SK-N-SH (cell line): ENCODE measurements at regions not wholly inside any gene's neighbourhood (a gene's known extent, or its start where the extent isn't known, plus 50 kb on each side); places are given as distances from the start of the nearest gene placed in this dataset.

Experiments
- CTCF ChIA-PET: fragments of 300-600, 350-600 bp; formaldehyde crosslinking; extraction: SDS; loops from one replicate; lab custom pipeline; 2021; lab: Yijun Ruan, JAX
- POLR2A ChIA-PET: fragments of 350-600 bp; sonication (Branson Sonifier 250); formaldehyde crosslinking; extraction: SDS; loops from one replicate; lab custom pipeline; 2020; ENCODE audit warnings: antibody characterized with exemption, inconsistent platforms; lab: Yijun Ruan, JAX
- DNase-seq: peaks from one replicate; pipeline ENCODE4 v3.0.0; 2012
- H2AFZ ChIP-seq: fragments of 200-600 bp; sonication (generic); 2 replicates; pipeline ENCODE4 v1.8.1; 2016; ENCODE audit warnings: antibody characterized with exemption, mild to moderate bottlenecking, low read depth
- H3F3A ChIP-seq: fragments of 200-600 bp; sonication (generic); replicated peaks from 2 replicates; pipeline ENCODE3; 2016; ENCODE audit warnings: antibody characterized with exemption, mild to moderate bottlenecking; ENCODE audit not compliant: insufficient read depth
- H3K27ac ChIP-seq, 2 experiments: fragments of 200-500 bp in 1 of 2; fragments of 200-600 bp in 1 of 2; sonication (Bioruptor generic) in 1 of 2; sonication (generic), shearing (Covaris generic) in 1 of 2; 2 replicates each; pipeline versions ENCODE4 v1.5.1 to v1.6.1; 2014 to 2016; ENCODE audit warnings: low read depth in 2 of 2, inconsistent platforms in 1 of 2, low read length in 1 of 2, mild to moderate bottlenecking in 1 of 2, mixed read lengths in 1 of 2
- H3K27me3 ChIP-seq: fragments of 200-600 bp; sonication (generic), shearing (Covaris generic); 2 replicates; pipeline ENCODE4 v1.6.1; 2016; ENCODE audit warnings: mixed run types; ENCODE audit not compliant: insufficient read depth
- H3K36me3 ChIP-seq, 2 experiments: fragments of 200-500 bp in 1 of 2; fragments of 200-600 bp in 1 of 2; sonication (Bioruptor generic) in 1 of 2; sonication (generic) in 1 of 2; replicated peaks in 1 of 2; 2 replicates each; pipeline versions ENCODE3 to v1.5.1; 2014 to 2016; ENCODE audit warnings: low read length in 1 of 2, mild to moderate bottlenecking in 1 of 2; ENCODE audit not compliant: insufficient read depth in 2 of 2, control insufficient read depth in 1 of 2
- H3K4me1 ChIP-seq, 2 experiments: fragments of 200-500 bp in 1 of 2; fragments of 200-600 bp in 1 of 2; sonication (Bioruptor generic) in 1 of 2; sonication (generic), shearing (Covaris generic) in 1 of 2; 2 replicates each; pipeline versions ENCODE4 v1.5.1 to v1.6.1; 2014 to 2016; ENCODE audit warnings: low read depth in 1 of 2, low read length in 1 of 2, mixed run types in 1 of 2; ENCODE audit not compliant: insufficient read depth in 2 of 2, control insufficient read depth in 1 of 2
- H3K4me2 ChIP-seq: fragments of 200-600 bp; sonication (generic), shearing (Covaris generic); 2 replicates; pipeline ENCODE4 v1.6.1; 2017; ENCODE audit warnings: mixed run types
- H3K4me3 ChIP-seq, 2 experiments: fragments of 200-500 bp in 1 of 2; fragments of 200-600 bp in 1 of 2; sonication (Bioruptor generic) in 1 of 2; sonication (generic), shearing (Covaris generic) in 1 of 2; 2 replicates each; pipeline versions ENCODE4 v1.5.1 to v1.8.1; 2014 to 2016; ENCODE audit warnings: low read depth in 2 of 2, inconsistent platforms in 1 of 2, low read length in 1 of 2, mild to moderate bottlenecking in 1 of 2, mixed read lengths in 1 of 2, moderate library complexity in 1 of 2
- H3K79me2 ChIP-seq: fragments of 200-600 bp; sonication (generic); 2 replicates; pipeline ENCODE4 v1.8.1; 2017; ENCODE audit warnings: mild to moderate bottlenecking; ENCODE audit not compliant: insufficient read depth
- H3K9ac ChIP-seq: fragments of 200-600 bp; sonication (generic); 2 replicates; pipeline ENCODE4 v1.6.1; 2017; ENCODE audit warnings: mixed run types
- H3K9me2 ChIP-seq: fragments of 200-600 bp; sonication (generic); 2 replicates; pipeline ENCODE4 v1.6.1; 2017; ENCODE audit warnings: mixed run types
- H3K9me3 ChIP-seq: fragments of 200-600 bp; sonication (generic); 2 replicates; pipeline ENCODE4 v1.6.1; 2017; ENCODE audit warnings: mixed run types, mild to moderate bottlenecking, moderate library complexity
- H4K20me1 ChIP-seq: fragments of 200-600 bp; sonication (generic); 2 replicates; pipeline ENCODE4 v1.6.1; 2017; ENCODE audit warnings: mild to moderate bottlenecking, mixed run types; ENCODE audit not compliant: insufficient read depth
- CTCF ChIP-seq: fragments of 200-600 bp; sonication (generic); IDR thresholded peaks from 2 replicates; pipeline ENCODE4 v1.6.1; 2017; ENCODE audit warnings: antibody characterized with exemption, mild to moderate bottlenecking, moderate library complexity
- EP300 ChIP-seq, 2 experiments: IDR thresholded peaks; 2 replicates each; pipeline versions ENCODE4 v1.4.0 to v1.6.1; 2012; ENCODE audit warnings: borderline replicate concordance in 1 of 2, low read depth in 1 of 2, low read length in 1 of 2
- EZH2phosphoT487 ChIP-seq: fragments of 200-600 bp; sonication (generic); IDR thresholded peaks from 2 replicates; pipeline ENCODE4 v1.6.1; 2017; ENCODE audit warnings: low read depth, mixed run types, mild to moderate bottlenecking, antibody characterized with exemption, moderate library complexity, borderline replicate concordance
- FOXJ3 ChIP-seq: sonication (generic); formaldehyde crosslinking; IDR thresholded peaks from 2 replicates; pipeline ENCODE4 v1.5.1; 2020; ENCODE audit warnings: mild to moderate bottlenecking, missing genetic modification reagents
- MEF2A ChIP-seq: IDR thresholded peaks from 2 replicates; pipeline ENCODE4 v1.4.0; 2012; ENCODE audit warnings: low read depth, borderline replicate concordance
- MXI1 ChIP-seq: IDR thresholded peaks from 2 replicates; pipeline ENCODE4 v1.6.1; 2012; ENCODE audit warnings: mild to moderate bottlenecking, low read depth, low read length, improper control_type of control experiment
- POLR2AphosphoS5 ChIP-seq: IDR thresholded peaks from 2 replicates; pipeline ENCODE4 v1.6.1; 2012; ENCODE audit warnings: low read depth, low read length
- RXRA ChIP-seq: IDR thresholded peaks from 2 replicates; pipeline ENCODE4 v1.4.0; 2012; ENCODE audit warnings: low read depth, mild to moderate bottlenecking, borderline replicate concordance
- SIN3A ChIP-seq: IDR thresholded peaks from 2 replicates; pipeline ENCODE4 v1.6.1; 2012; ENCODE audit warnings: low read depth, mild to moderate bottlenecking, low read length, moderate library complexity, borderline replicate concordance
- SMC3 ChIP-seq: IDR thresholded peaks from 2 replicates; pipeline ENCODE4 v1.6.1; 2012; ENCODE audit warnings: low read depth, low read length, improper control_type of control experiment
- TAF1 ChIP-seq: IDR thresholded peaks from 2 replicates; pipeline ENCODE4 v1.6.1; 2012; ENCODE audit warnings: low read depth, mild to moderate bottlenecking, low read length, moderate library complexity, borderline replicate concordance
- TEAD4 ChIP-seq: IDR thresholded peaks from 2 replicates; pipeline ENCODE4 v1.4.0; 2012; ENCODE audit warnings: mild to moderate bottlenecking, borderline replicate concordance; ENCODE audit not compliant: insufficient read depth
- ZBTB33 ChIP-seq: IDR thresholded peaks from 2 replicates; pipeline ENCODE4 v1.4.0; 2012; ENCODE audit warnings: low read depth, borderline replicate concordance
- WGBS: methylation state at CpG from one replicate; pipeline ENCODE4 v1.1.6; 2017; ENCODE audit warnings: low lambda C conversion rate; 5-methylcytosine and 5-hydroxymethylcytosine counted together
- TF ChIP-seq, protein P1 (sequence below): fragments of 150-350 bp; IDR thresholded peaks from 2 replicates; pipeline ENCODE4 v1.6.1; 2017; ENCODE audit warnings: antibody characterized with exemption, low read length, low read depth, borderline replicate concordance
- TF ChIP-seq, protein P2 (sequence below): IDR thresholded peaks from 2 replicates; pipeline ENCODE4 v1.6.1; 2012; ENCODE audit warnings: mild to moderate bottlenecking, low read depth, low read length, moderate library complexity

DNA sequence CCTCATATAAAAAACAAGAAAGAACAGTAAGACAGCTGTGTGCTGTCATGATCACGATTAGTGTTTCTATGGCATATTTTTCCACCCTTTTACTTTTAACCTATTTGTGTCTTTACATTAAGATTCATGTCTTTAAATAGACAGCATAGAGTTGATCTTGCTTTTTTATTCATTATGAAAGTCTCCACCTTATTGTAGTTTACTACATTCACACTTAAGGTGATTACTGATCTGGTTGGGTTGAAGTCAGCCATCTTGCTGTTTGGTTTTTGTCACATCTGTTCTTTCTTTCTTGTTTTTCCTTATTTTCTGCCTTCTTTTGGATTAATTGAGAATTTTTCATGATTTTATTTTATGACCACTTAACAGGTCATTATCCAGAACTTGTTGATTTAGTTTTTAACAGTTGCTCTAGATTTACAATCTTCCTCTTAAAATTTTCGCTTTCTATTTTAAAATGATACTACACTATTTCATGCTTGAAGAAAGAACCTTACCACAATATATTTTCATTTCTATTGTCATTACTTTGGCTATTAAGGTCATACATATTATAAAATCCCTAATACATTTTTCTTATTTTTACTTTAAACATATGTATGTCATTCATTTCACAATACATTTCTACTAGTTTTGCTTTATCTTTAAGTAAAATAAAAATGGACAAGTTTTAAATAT lies 292.5 kb downstream of the SH3GL2 start:
- Histone ChIP-seq H3K79me2 (no peaks in the 10 kb centered on the region), H3K9me3 (no peaks in the 10 kb centered on the region), H3F3A (no peaks in the 10 kb centered on the region), H3K36me3 (no peaks in the 10 kb centered on the region), H3K4me1 (no peaks in the 10 kb centered on the region), H3K4me2 (no peak overlapping the region), H3K27me3 (no peaks in the 10 kb centered on the region; the same call in 1 of the 2 replicates)
- POLR2A ChIA-PET, result no interaction called here
- WGBS, result 10% methylated on average over 2 of the region's 2 CpGs
- TF ChIP-seq POLR2AphosphoS5 (no peak), EZH2phosphoT487 (no peak), SMC3 (no peak), TAF1 (no peak), EP300 (IDR thresholded peaks at IDR 0.05; ENCODE audit: borderline replicate concordance in 1 of 2, low read depth in 1 of 2, low read length in 1 of 2) (no peak), CTCF (no peak), TEAD4 (no peak), FOXJ3 (no peak), RXRA (no peak), ZBTB33 (no peak), SIN3A (no peak), MEF2A (no peak), MXI1 (no peak)
- TF ChIP-seq, protein P1, sequence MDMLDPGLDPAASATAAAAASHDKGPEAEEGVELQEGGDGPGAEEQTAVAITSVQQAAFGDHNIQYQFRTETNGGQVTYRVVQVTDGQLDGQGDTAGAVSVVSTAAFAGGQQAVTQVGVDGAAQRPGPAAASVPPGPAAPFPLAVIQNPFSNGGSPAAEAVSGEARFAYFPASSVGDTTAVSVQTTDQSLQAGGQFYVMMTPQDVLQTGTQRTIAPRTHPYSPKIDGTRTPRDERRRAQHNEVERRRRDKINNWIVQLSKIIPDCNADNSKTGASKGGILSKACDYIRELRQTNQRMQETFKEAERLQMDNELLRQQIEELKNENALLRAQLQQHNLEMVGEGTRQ, result no peak
- TF ChIP-seq, protein P2, sequence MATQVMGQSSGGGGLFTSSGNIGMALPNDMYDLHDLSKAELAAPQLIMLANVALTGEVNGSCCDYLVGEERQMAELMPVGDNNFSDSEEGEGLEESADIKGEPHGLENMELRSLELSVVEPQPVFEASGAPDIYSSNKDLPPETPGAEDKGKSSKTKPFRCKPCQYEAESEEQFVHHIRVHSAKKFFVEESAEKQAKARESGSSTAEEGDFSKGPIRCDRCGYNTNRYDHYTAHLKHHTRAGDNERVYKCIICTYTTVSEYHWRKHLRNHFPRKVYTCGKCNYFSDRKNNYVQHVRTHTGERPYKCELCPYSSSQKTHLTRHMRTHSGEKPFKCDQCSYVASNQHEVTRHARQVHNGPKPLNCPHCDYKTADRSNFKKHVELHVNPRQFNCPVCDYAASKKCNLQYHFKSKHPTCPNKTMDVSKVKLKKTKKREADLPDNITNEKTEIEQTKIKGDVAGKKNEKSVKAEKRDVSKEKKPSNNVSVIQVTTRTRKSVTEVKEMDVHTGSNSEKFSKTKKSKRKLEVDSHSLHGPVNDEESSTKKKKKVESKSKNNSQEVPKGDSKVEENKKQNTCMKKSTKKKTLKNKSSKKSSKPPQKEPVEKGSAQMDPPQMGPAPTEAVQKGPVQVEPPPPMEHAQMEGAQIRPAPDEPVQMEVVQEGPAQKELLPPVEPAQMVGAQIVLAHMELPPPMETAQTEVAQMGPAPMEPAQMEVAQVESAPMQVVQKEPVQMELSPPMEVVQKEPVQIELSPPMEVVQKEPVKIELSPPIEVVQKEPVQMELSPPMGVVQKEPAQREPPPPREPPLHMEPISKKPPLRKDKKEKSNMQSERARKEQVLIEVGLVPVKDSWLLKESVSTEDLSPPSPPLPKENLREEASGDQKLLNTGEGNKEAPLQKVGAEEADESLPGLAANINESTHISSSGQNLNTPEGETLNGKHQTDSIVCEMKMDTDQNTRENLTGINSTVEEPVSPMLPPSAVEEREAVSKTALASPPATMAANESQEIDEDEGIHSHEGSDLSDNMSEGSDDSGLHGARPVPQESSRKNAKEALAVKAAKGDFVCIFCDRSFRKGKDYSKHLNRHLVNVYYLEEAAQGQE, result no peak
- TF ChIP-seq, all 33 proteins: peak for 0
- DNase-seq, result no peak
- no peak overlapping the region for H3K9ac ChIP-seq
- CTCF ChIA-PET, result no interaction called here
- H4K20me1 ChIP-seq, result no peaks in the 10 kb centered on the region
- H2AFZ ChIP-seq, result no peak overlapping the region
- no peak overlapping the region for H3K4me3 ChIP-seq
- no peak overlapping the region for H3K27ac ChIP-seq
- no peaks in the 10 kb centered on the region for H3K9me2 ChIP-seq
